ENCODE measurements at regions not wholly inside any gene's neighbourhood (a gene's known extent, or its start where the extent isn't known, plus 50 kb on each side); places are given as distances from the start of the nearest gene placed in this dataset.

DNA sequence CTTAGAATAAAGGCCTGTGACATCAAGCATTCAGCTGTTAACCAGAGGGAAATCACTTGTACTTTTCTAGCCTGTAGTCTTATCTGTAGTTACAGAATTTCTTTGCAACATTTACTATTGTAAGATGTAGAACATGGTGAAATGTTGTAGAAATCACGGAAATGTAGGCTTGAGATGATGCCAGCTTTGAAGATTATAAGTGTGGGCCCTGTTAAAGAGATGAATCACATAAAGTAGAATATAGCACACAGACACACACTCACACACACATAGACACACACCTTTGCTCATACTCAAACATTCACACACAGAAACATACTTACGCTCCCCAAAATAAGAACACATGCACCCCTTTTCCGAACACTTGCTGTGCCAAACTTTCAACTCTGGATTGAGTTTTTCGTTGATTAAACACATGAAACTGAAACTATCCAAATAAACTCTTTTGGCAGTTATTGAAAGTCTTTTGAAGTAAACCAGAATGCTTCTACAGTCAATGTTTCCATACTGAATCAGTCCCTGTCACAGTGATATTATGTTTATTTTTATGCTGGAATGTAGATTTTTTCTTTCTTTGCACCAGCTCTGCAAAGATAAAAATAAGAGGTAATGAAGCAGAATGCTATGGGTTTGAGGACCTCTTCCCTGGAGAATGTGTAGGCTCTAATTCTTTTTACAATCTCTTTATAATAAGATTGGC is 230.3 kb upstream of the MEOX2 start:
- DNase-seq (ENCODE audit: low read depth): peak; percentile 58

- DNase-seq (ENCODE audit: low read depth): peak; percentile 33
These were observed 229.3 kb upstream of the MEOX2 start for GRCh38 chr7:15915686-15916293.

DNA sequence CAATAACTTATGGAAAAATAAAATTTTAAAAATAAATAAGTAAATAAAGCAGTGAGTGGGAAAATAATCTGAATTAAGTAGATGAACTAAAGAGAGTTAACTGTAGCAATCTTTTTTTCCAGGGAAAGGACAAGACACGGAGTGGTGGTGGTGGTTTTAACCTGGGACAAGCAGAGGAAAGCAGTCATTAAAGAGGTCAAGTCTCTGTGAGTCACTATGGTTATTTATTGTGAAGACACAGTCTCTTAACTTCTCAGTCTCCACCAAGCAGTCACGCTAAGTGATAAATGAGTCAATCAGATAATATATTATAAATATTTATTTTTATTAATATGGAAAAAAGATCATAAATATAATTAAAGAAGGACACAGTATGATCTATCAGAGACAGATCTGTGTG is 228.1 kb upstream of the MEOX2 start:
- peak; percentile 19 for DNase-seq (ENCODE audit: low read depth)

- no peak for DNase-seq (ENCODE audit: low read depth)
These were observed 220.0 kb upstream of the MEOX2 start for GRCh38 chr7:15906436-15906835.

DNA sequence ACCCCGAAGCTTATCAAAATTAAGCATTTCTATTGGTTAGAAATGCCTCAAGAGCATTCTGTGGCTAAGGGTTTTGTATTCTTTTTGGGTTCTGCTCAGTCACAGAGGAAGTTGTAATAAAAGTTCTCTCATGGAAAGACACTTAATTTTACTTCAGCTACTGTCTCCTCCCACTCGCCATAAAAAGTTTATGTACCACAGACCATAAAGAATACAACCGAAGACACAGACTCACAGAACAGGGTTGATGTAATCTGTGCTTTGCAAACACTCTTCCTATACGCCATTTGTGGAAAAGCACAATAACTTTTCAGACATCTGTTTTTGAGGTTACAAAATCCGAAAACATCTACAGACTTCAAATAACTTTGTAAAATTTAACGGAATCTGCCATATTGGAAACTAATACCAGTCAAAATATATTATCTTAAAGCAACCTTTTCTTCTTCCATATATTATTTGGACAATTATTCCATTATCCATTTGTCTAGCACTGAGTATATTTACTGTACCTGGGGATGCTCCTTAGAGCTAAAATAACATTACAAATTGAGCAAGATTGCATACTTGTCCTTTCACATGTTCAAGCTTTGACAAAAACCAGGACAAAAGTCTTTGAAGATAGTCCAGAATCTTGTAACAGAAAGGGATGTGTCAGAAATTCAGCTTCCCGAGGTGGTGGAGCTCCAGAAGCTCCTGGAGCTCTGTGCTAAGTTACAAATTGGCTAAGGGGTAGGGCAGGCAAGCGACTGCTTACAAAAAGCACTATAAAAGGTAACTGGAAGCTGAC is 219.0 kb upstream of the MEOX2 start:
- DNase-seq (ENCODE audit: low read depth): no peak

DNA sequence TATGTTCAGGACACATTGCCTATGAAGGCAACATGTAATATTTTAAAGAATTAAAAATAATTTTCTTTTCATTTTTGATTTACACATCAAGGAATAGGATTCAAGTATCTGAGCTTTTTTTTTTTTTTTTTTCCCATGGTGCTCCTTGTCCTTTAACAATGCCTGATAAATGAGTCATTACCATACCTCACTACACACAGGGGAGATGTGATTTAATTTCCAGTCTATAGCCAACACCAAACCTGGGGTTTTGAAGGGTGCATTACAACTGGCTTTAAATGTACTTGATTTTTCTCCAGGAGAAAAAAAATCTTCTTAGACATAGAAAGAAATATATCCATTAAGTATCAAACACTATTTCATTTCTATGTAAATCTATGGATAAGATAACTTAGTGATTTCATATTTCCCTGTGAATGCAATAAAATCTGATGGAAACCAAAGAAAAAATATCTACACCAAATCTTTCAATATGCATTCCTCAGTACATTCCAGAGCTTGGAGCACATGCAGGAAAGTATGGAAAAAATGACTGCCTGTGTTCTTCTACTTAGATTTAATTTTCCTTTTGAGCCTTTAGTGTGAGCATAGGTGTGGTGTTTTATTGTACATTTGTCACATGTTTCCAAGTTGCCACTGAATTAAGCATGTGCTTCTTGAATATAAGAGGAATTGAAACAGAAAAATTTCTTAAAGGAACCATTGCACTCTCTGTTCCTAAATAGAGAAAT is 204.8 kb upstream of the MEOX2 start:
- DNase-seq (ENCODE audit: low read depth): peak; percentile 36

- peak; percentile 7 for DNase-seq (ENCODE audit: low read depth)
These were observed 203.0 kb upstream of the MEOX2 start for GRCh38 chr7:15889507-15889906.

DNA sequence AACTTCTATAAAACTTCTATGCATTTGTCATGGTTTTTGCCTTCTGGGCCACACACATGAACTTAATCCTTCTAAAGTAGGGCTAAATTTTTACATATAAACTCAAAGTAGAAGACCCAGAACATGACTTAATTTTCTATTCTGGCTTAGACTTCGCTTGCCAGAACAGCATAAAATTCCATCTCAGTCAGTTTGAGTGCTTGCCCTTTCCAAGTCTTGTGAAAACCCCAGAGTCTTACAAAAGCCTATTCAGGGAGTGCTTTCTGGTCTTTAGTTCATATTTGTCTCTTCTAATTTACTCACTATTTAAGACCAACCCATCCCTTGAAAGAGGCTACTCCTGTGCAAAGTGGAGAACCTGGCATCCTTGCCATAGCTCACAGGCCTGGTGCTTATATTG is 201.6 kb upstream of the MEOX2 start:
- DNase-seq (ENCODE audit: low read depth): no peak

DNA sequence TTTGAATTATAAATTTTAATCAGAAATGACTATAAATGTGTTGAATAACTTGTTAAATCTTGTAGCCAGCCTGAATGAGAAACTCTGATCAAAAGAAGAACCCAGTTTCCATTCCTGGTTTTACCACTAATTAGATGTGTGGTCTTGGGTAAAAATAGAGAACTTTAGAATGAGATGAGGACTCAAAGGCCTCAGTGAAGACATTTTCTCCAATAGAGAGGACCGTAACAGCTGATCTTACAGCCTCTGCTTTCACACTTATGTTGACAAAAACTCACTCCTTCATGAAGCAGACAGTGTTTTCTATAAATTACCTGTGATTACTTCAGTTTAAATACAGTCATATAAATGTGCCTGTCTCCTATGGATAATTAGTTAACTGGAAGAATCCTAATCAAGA is 200.1 kb upstream of the MEOX2 start:
- DNase-seq (ENCODE audit: low read depth): no peak

GRCh38 chr7:15885678-15886077 is 199.2 kb upstream of the MEOX2 start:
- no peak for DNase-seq (ENCODE audit: low read depth)

DNA sequence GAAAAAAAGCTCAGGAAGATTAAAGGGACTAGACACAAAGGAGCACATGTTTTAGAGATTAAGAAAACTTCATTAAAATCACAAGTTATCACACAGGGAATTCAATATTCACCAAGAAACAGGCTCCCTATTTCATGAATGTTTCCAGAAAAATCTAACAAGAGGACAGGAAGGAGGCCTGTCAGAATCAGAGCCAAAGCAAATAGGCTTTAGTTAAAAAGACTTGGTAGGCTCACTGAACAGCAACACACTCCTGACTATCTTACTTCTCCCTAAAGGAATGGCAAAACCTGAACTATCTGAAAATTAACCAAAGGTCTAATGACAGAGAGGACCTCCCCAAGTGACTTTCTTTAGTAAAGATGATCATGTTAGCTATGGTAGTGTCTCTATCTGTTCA is 188.3 kb upstream of the MEOX2 start:
- no peak for DNase-seq (ENCODE audit: low read depth)

DNA sequence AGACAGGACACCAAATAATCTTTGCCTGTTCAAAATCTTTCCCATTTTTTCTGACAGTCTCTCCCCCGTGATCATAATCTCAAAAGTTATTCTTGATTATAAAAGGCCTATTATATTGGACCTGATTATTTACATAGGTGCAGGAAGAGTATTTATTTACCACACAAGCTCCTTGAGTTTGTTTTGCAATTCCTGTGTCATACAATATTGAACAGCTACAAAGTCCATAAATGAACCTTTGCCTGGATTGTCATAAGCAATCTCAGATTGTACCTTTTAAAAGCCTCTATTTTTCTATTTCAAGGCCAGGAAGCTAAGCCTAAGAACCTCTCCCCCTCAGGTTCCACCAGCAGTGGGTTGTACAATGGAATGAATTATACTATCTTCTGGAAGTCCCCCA is 183.9 kb upstream of the MEOX2 start:
- no peak for DNase-seq (ENCODE audit: low read depth)

DNA sequence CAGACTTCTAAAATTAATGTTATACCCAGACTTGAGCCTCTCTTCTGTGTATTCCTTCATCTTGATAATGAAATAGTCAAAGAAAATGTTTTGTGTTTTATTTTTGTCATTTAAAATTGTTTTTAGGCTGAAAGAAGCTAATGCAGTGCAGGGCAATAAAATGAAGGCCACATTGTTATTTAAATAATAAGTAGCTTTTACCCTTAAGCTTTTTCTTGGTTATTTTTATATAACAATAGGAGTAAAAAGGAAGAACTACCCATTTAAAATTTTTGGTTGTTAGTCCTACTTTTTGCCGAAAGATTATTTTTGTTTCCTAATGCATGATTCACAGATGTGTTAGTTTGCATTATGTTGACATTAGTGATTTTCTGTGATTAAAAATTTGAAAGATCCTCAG is 181.0 kb upstream of the MEOX2 start:
- DNase-seq (ENCODE audit: low read depth): no peak

- no peak for DNase-seq (ENCODE audit: low read depth)
These were observed 180.3 kb upstream of the MEOX2 start for GRCh38 chr7:15866753-15867152.

DNA sequence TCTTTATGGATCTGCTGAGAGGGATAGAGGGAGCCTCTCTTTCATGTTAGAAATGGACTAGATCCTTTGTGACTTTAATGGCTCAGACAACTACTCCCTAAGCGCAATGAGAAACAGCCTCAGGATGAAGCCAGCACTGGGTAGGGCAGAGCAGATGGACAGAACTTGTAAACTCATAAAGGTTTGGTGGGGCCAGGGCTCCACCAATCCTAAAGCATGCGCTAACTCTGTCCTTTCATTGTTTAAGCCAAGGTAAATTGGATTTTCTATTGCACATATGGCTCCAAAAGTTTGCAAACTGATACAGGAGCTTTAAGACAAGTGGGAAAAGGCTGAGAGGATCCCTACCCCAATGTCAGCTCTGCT is 178.1 kb upstream of the MEOX2 start:
- no peak for DNase-seq (ENCODE audit: low read depth)

DNA sequence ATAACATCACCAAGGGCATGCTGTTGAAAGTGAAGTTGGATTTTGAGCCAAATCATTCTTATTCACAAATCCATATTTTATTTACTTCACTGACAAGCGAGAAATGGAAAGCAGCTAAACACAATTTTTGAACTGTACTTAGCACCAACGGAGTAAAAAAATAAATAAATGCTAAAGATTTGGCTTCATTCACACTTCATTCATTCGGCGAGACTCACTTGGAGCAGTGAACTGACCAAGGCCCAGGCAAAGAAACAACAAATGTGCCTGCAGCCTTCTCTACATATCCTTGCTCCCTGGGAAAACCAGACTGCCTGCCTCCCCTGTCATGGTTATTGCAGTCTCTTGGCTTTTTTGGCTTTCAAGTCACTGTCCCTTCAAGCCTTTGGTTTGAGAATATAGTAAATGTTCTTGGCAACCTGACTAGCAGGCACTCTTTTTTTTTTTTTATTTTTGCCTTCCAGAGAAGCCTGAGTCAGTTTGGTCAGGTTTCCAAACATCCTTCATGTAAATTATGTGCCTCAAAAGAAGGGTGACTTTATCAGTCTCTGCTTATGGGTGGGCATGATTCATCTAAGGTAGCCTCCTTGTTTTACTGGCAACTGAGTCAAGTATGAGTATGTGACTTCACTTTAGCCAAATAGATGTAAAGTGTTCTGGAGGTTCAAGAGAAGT is 177.6 kb upstream of the MEOX2 start:
- no peak for DNase-seq (ENCODE audit: low read depth)

- DNase-seq (ENCODE audit: low read depth): no peak
These were observed 176.3 kb upstream of the MEOX2 start for GRCh38 chr7:15862781-15863165.

GRCh38 chr7:15862016-15862780 is 175.7 kb upstream of the MEOX2 start:
- no peak for DNase-seq (ENCODE audit: low read depth)

DNA sequence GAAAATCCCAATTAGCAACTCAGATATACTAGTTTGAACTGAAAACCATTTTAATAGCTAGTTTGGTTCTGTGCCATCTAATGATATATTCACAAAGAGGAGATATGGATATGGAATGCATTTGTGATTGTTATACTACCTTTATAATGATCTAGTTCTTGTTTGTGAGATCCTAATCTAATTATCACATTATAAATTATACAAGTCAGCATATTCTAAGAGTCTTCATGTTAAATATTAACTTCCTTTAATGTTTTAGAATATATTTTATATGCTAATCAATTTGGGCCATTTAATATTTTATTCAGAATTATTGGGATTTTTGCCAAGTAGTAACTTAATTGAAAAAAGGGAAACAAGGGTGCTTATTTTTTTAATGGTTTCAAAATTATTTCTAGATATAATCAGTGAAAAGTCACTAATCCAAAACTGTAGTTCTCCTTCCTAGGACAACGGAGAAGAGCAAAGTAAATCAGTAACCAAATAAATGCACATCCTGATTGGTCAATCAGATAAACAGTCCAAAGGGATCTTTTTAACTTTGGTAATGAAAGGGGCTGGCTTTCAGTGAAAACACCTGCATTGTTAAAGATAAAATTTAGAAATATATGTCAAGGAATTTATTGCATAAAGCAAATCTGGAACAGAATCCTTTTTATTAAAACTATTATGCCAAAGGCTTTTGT is 173.9 kb upstream of the MEOX2 start:
- no peak for DNase-seq (ENCODE audit: low read depth)

DNA sequence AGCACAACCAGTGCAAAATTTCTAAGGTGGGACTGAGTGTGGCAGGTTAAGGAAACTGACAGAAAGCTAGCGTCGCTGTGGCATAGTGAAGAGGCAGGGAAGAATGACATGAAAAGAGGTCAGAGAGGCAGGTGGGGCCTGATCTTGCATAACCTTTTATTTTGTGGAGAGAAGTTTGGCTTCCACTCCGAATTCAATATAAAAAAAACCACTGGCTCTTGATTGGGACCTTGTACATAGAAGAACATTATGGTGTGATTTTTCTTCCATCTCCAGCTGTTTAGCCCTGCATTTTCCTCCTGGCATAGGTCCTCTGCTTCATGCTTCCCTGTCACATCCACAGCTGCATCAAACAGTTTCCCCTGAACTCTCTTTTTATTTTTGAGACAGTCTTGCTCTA is 170.5 kb upstream of the MEOX2 start:
- DNase-seq (ENCODE audit: low read depth): no peak

- DNase-seq (ENCODE audit: low read depth): no peak
These were observed 169.8 kb upstream of the MEOX2 start for GRCh38 chr7:15856311-15856710.

All from EH (cell line).